ENCODE measurements at regions not wholly inside any gene's neighbourhood (a gene's known extent, or its start where the extent isn't known, plus 50 kb on each side); places are given as distances from the start of the nearest gene placed in this dataset.
A peak's percentile ranks its signal among the peaks of the same experiment; 100 is the strongest.

DNA sequence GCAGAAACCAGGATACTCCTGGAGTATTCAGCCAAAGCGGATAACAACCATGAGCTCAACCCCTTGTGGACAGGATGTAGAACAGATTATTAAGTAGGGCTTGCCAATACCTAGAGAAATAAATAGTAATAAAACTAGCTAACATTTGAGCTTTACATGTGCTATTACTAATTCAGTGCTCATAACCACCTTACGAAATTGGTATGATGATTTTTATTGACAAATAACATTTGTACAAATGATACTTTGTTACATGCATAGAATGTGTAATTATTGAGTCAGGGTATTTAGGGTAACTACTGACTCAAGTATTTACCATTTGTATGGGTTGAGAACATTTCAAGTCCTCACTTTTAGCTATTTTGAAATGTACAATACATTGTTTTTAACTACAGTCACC is 287.9 kb downstream of the CDC5L start:
- Mint-ChIP-seq H3K9me3 (no peaks in the 10 kb centered on the region), H3K27ac (no peak overlapping the region), H3K4me1 (peaks cover 0 to 1% (median 0%) of the 10 kb centered on the region in 7 donors), H3K4me3 (no peak overlapping the region), H3K27me3 (peaks cover 0 to 12% (median 0%) of the 10 kb centered on the region in 5 donors), H3K36me3 (no peaks in the 10 kb centered on the region)
- Histone ChIP-seq H3K4me3 (ENCODE audit: low read length) (no peak overlapping the region), H3K4me1 (ENCODE audit: control insufficient read depth in 2 of 2, insufficient read depth in 2 of 2, low read length in 2 of 2) (no peaks in the 10 kb centered on the region), H3K27ac (ENCODE audit: low read depth, low read length) (no peak overlapping the region), H3K27me3 (ENCODE audit: control insufficient read depth in 2 of 2, insufficient read depth in 2 of 2, low read length in 2 of 2) (no peaks in the 10 kb centered on the region), H3K9me3 (ENCODE audit: control insufficient read depth in 2 of 3, low read length in 3 of 3) (no peaks in the 10 kb centered on the region), H3K36me3 (ENCODE audit: control insufficient read depth in 2 of 3, insufficient read depth in 3 of 3, low read length in 3 of 3) (no peaks in the 10 kb centered on the region)
- intact Hi-C loops (cut with micrococcal nuclease): no loop called here
- ATAC-seq (no peak), DNase-seq (no peak)
- ChIA-PET CTCF (no interaction called here), POLR2A (no interaction called here)

DNA sequence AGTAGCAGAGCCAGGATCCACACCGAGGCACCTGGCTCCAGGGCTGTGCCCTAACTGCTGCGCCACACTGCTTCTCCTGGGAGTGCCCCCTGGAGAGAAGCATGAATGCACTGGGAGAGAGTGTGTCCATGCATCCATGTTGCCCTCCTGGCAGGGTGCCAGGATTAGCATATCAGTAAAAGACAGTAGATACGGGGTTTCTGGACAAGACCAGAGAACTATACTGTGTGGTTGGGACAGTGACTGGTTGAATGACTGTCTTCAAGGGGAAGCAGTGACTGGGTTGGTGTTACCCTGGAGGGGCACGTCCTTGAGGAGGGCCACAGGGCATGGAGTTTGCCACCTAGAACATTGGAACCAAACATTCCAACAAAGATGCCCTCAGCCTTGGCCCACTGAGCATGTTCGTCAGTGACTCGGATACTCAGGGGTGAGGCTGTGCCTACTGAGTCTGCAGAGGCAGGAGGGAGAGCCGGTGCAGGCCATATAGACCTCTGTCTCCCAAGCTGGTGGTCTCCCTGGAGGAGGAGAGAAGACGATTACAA is 288.8 kb downstream of the CDC5L start:
- ATAC-seq (peak; percentile 13), DNase-seq (no peak)
- Histone ChIP-seq H3K4me3 (ENCODE audit: low read length) (no peak overlapping the region), H3K27ac (ENCODE audit: low read depth, low read length) (no peak overlapping the region), H3K27me3 (ENCODE audit: control insufficient read depth in 2 of 2, insufficient read depth in 2 of 2, low read length in 2 of 2) (no peaks in the 10 kb centered on the region), H3K4me1 (ENCODE audit: control insufficient read depth in 2 of 2, insufficient read depth in 2 of 2, low read length in 2 of 2) (no peaks in the 10 kb centered on the region), H3K36me3 (ENCODE audit: control insufficient read depth in 2 of 3, insufficient read depth in 3 of 3, low read length in 3 of 3) (no peaks in the 10 kb centered on the region), H3K9me3 (ENCODE audit: control insufficient read depth in 2 of 3, low read length in 3 of 3) (no peaks in the 10 kb centered on the region)
- POLR2A ChIA-PET: no interaction called here
- Mint-ChIP-seq H3K27ac (no peak overlapping the region), H3K36me3 (no peaks in the 10 kb centered on the region), H3K27me3 (peaks cover 0 to 15% (median 0%) of the 10 kb centered on the region in 5 donors), H3K4me1 (peaks cover 0 to 1% (median 0%) of the 10 kb centered on the region in 7 donors), H3K4me3 (no peak overlapping the region), H3K9me3 (no peaks in the 10 kb centered on the region)
- CTCF ChIA-PET: interaction anchor here (0.5 kb wide), 1 partner anchor 934 kb away, joined by 4 read pairs; no protein-coding TSS in a partner anchor
- intact Hi-C loops (cut with micrococcal nuclease): no loop called here

DNA sequence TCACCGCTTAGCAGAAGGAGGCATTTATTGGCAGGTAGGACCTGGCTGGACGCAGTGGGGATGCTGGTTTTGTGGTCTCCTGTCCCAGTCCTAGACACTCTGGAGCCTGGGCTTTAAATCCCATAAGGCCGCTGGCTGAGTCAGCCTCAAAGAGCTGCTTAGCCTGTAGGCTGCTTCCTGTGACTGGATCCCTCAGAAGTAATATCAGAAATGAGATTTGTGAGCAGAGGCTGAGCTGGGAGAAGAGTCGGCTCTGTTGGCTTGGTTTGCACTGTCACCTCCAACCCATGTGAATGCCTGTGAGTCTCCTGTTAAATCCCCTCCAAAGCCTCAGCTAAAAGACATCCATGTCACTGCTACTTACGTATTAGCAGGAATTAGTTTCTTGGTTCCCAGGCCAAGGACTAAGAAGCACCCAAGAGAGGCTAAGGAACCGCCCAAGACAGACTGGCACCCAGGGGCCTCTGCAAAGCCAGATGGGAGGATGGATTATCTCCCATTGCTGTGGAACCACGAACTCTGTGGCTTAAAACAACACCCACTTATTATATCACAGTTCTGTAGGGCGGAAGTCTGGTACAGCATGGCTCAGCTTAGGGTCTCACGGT is 289.4 kb downstream of the CDC5L start:
- Mint-ChIP-seq H3K9me3 (peaks cover 0 to 2% (median 0%) of the 10 kb centered on the region in 11 donors), H3K4me3 (no peak overlapping the region), H3K27ac (no peak overlapping the region), H3K36me3 (no peaks in the 10 kb centered on the region), H3K27me3 (peaks cover 0 to 20% (median 0%) of the 10 kb centered on the region in 5 donors), H3K4me1 (peaks cover 0 to 1% (median 0%) of the 10 kb centered on the region in 7 donors)
- ATAC-seq (no peak), DNase-seq (no peak)
- Histone ChIP-seq H3K36me3 (ENCODE audit: control insufficient read depth in 2 of 3, insufficient read depth in 3 of 3, low read length in 3 of 3) (no peaks in the 10 kb centered on the region), H3K27ac (ENCODE audit: low read depth, low read length) (no peak overlapping the region), H3K27me3 (ENCODE audit: control insufficient read depth in 2 of 2, insufficient read depth in 2 of 2, low read length in 2 of 2) (no peaks in the 10 kb centered on the region), H3K4me3 (ENCODE audit: low read length) (no peak overlapping the region), H3K4me1 (ENCODE audit: control insufficient read depth in 2 of 2, insufficient read depth in 2 of 2, low read length in 2 of 2) (no peaks in the 10 kb centered on the region), H3K9me3 (ENCODE audit: control insufficient read depth in 2 of 3, low read length in 3 of 3) (no peaks in the 10 kb centered on the region)
- intact Hi-C loops (cut with micrococcal nuclease): no loop called here
- CTCF ChIA-PET: interaction anchor here (0.5 kb wide), 1 partner anchor 934 kb away, joined by 4 read pairs; no protein-coding TSS in a partner anchor
- POLR2A ChIA-PET: no interaction called here

DNA sequence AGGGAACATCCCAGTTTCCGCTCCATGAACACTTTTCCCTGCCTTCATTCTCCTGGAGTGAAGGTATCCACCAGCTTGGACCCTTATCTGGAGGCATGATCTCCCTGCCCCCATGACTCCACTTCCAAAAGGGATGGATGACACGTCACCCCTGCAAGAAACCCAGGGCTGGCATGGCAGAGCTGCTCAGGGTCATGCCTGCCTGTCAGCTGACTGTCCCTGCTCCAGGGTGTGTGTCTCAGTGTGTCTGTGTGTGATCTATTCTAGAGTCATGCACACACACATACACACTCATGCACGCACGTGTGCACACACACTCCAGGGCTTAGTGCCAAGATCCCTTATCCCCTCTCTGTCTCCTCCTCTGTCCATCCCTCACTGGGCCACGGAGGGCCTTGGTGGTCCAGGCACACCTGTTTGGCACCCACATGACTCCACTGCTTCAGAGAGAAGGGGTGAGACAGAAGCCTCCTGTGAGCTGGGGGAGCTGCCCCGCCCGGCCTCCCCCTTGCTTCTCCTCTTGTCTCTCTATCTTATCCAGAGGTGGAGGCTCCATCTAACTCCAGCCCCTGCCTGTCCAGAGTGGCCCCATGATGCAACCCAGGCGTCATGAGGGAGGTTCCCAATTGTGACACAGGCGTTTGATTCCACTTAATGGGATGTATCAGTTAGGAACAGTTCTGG is 290.9 kb downstream of the CDC5L start:
- POLR2A ChIA-PET: no interaction called here
- H3K4me1 Mint-ChIP-seq: peaks cover 0 to 1% (median 0%) of the 10 kb centered on the region in 7 donors
- no peaks in the 10 kb centered on the region for H3K9me3 ChIP-seq (ENCODE audit: control insufficient read depth in 2 of 3, low read length in 3 of 3)
- no peaks in the 10 kb centered on the region for H3K36me3 ChIP-seq (ENCODE audit: control insufficient read depth in 2 of 3, insufficient read depth in 3 of 3, low read length in 3 of 3)
- peaks cover 0 to 2% (median 0%) of the 10 kb centered on the region in 11 donors for H3K9me3 Mint-ChIP-seq
- H3K4me3 ChIP-seq (ENCODE audit: low read length): no peak overlapping the region
- ATAC-seq (peak; percentile 12), DNase-seq (no peak)
- H3K27ac Mint-ChIP-seq: no peak overlapping the region
- CTCF ChIA-PET: no interaction called here
- H3K27me3 ChIP-seq (ENCODE audit: control insufficient read depth in 2 of 2, insufficient read depth in 2 of 2, low read length in 2 of 2): no peaks in the 10 kb centered on the region
- intact Hi-C loops (cut with micrococcal nuclease): no loop called here
- H3K4me1 ChIP-seq (ENCODE audit: control insufficient read depth in 2 of 2, insufficient read depth in 2 of 2, low read length in 2 of 2): no peaks in the 10 kb centered on the region
- H3K27me3 Mint-ChIP-seq: peaks cover 0 to 19% (median 3%) of the 10 kb centered on the region in 5 donors
- no peak overlapping the region for H3K4me3 Mint-ChIP-seq
- H3K27ac ChIP-seq (ENCODE audit: low read depth, low read length): no peak overlapping the region
- H3K36me3 Mint-ChIP-seq: no peaks in the 10 kb centered on the region

DNA sequence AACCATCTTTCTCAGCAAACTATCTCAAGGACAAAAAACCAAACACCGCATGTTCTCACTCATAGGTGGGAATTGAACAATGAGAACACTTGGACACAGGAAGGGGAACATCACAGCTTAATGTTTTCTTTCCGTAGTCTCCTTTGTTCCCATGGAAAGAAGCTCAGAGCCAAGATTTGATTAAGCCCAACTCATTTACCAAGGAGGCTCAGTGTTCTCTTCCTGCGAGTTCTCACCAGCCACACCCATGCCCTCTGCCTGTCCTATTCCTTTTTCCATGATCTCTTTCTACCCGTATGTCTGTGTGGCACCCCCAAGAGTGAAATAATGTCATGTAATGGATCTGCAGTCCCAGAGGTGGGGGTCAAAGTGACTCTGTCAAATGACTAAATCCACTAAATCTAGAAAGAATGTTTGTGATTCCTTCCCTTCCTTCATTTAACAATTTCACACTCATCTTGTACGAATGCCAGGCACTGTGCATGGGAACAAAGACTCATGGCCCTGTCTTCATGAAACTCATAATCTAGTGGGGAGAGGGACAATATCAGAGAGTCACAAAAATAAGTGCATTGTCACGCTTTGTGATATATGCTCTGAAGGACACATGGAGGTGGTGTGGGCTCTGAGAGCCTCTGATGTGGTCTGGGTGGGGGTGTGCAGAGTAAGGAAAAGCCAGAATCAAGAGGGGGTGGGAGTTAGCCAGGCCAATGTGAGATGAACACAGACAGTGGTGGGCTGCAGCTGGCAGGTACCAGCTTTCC is 292.1 kb downstream of the CDC5L start:
- Histone ChIP-seq H3K4me1 (ENCODE audit: control insufficient read depth in 2 of 2, insufficient read depth in 2 of 2, low read length in 2 of 2) (no peaks in the 10 kb centered on the region), H3K27me3 (ENCODE audit: control insufficient read depth in 2 of 2, insufficient read depth in 2 of 2, low read length in 2 of 2) (no peaks in the 10 kb centered on the region), H3K27ac (ENCODE audit: low read depth, low read length) (no peak overlapping the region), H3K9me3 (ENCODE audit: control insufficient read depth in 2 of 3, low read length in 3 of 3) (no peaks in the 10 kb centered on the region), H3K36me3 (ENCODE audit: control insufficient read depth in 2 of 3, insufficient read depth in 3 of 3, low read length in 3 of 3) (no peaks in the 10 kb centered on the region), H3K4me3 (ENCODE audit: low read length) (no peak overlapping the region)
- intact Hi-C loops (cut with micrococcal nuclease): no loop called here
- Mint-ChIP-seq H3K27me3 (peaks cover 0 to 12% (median 2%) of the 10 kb centered on the region in 5 donors), H3K9me3 (peaks cover 0 to 4% (median 0%) of the 10 kb centered on the region in 11 donors), H3K36me3 (no peaks in the 10 kb centered on the region), H3K27ac (no peak overlapping the region), H3K4me1 (peaks cover 0 to 1% (median 0%) of the 10 kb centered on the region in 7 donors), H3K4me3 (no peak overlapping the region)
- CTCF ChIA-PET: no interaction called here
- ATAC-seq (no peak), DNase-seq (no peak)
- POLR2A ChIA-PET: no interaction called here

DNA sequence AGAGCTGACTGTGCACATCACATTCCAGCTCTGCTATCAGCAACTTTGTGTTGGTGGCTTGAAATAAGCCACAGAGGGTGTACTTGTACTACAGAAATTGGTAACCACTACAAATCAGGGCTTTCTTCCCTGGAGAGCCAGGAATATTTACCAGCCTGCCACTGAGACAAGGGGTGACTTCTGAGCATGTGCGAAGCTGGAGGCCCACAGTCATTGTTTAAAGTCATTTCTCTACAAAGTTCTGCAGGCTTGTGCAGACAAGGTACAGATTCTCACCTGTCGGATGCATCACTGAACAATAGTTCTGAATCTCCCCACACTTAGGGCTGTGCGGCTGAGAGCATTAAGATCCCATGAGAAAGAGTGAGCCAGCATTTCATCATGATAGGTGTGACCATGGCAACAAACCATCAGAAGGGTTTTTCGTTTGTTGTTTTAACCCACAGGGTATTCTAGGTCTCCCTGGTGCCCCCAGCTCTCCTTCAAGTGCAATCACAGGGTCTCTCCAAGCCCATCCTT is 292.8 kb downstream of the CDC5L start:
- Mint-ChIP-seq H3K27ac (no peak overlapping the region), H3K4me1 (peaks cover 0 to 1% (median 0%) of the 10 kb centered on the region in 7 donors), H3K27me3 (peaks cover 0 to 12% (median 2%) of the 10 kb centered on the region in 5 donors), H3K4me3 (no peak overlapping the region), H3K9me3 (peaks cover 0 to 4% (median 0%) of the 10 kb centered on the region in 11 donors), H3K36me3 (no peaks in the 10 kb centered on the region)
- Histone ChIP-seq H3K9me3 (ENCODE audit: control insufficient read depth in 2 of 3, low read length in 3 of 3) (no peaks in the 10 kb centered on the region), H3K4me1 (ENCODE audit: control insufficient read depth in 2 of 2, insufficient read depth in 2 of 2, low read length in 2 of 2) (no peaks in the 10 kb centered on the region), H3K27me3 (ENCODE audit: control insufficient read depth in 2 of 2, insufficient read depth in 2 of 2, low read length in 2 of 2) (no peaks in the 10 kb centered on the region), H3K27ac (ENCODE audit: low read depth, low read length) (no peak overlapping the region), H3K4me3 (ENCODE audit: low read length) (no peak overlapping the region), H3K36me3 (ENCODE audit: control insufficient read depth in 2 of 3, insufficient read depth in 3 of 3, low read length in 3 of 3) (no peaks in the 10 kb centered on the region)
- ATAC-seq (no peak), DNase-seq (no peak)
- intact Hi-C loops (cut with micrococcal nuclease): no loop called here
- ChIA-PET CTCF (no interaction called here), POLR2A (no interaction called here)

Measured in naive thymus-derived CD4-positive, alpha-beta T cell (primary cell).